WTC11 (cell line): ENCODE measurements at regions not wholly inside any gene's neighbourhood (a gene's known extent, or its start where the extent isn't known, plus 50 kb on each side); places are given as distances from the start of the nearest gene placed in this dataset.

Experiments
- IRF2 ChIP-seq: sonication (generic); formaldehyde crosslinking; IDR thresholded peaks from 2 replicates; pipeline ENCODE4 v1.8.0; 2022; ENCODE audit warnings: low read depth, missing genetic modification reagents, borderline replicate concordance
- TF ChIP-seq, protein P1 (sequence below): fragments of 200-600 bp; IDR thresholded peaks from 2 replicates; pipeline ENCODE4 v1.8.0; 2022; ENCODE audit warnings: antibody characterized with exemption
- TF ChIP-seq, protein P2 (sequence below): sonication (generic); formaldehyde crosslinking; IDR thresholded peaks from 2 replicates; pipeline ENCODE4 v1.8.0; 2023; ENCODE audit warnings: missing genetic modification reagents
- TF ChIP-seq, protein P3 (sequence below): sonication (generic); formaldehyde crosslinking; IDR thresholded peaks from 2 replicates; pipeline ENCODE4 v1.8.1; 2022; ENCODE audit warnings: low read depth, missing genetic modification reagents, borderline replicate concordance

DNA sequence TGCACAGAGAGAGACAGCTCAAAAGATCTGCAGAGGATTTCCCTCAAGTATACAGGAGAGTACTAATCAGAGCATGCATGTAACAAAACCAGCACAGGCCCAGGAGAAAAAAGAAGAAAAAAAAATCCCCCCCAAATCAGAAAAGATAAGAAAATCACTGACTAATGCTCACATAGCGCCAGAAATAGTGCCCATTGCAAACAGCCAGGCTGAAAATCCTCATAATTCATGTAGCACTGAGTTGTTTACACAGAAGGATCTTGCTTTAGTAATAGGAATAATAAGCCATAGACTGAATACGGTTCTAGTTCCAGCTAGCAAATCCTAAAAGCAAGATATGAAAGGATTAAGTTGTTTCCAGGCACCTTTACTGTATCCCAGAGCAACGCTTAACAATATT lies 51.8 kb upstream of the MAGEC2 start:
- TF ChIP-seq IRF2 (CRISPR knock-in tag): no peak
- TF ChIP-seq, protein P1, sequence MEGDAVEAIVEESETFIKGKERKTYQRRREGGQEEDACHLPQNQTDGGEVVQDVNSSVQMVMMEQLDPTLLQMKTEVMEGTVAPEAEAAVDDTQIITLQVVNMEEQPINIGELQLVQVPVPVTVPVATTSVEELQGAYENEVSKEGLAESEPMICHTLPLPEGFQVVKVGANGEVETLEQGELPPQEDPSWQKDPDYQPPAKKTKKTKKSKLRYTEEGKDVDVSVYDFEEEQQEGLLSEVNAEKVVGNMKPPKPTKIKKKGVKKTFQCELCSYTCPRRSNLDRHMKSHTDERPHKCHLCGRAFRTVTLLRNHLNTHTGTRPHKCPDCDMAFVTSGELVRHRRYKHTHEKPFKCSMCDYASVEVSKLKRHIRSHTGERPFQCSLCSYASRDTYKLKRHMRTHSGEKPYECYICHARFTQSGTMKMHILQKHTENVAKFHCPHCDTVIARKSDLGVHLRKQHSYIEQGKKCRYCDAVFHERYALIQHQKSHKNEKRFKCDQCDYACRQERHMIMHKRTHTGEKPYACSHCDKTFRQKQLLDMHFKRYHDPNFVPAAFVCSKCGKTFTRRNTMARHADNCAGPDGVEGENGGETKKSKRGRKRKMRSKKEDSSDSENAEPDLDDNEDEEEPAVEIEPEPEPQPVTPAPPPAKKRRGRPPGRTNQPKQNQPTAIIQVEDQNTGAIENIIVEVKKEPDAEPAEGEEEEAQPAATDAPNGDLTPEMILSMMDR: no peak
- TF ChIP-seq, protein P2, sequence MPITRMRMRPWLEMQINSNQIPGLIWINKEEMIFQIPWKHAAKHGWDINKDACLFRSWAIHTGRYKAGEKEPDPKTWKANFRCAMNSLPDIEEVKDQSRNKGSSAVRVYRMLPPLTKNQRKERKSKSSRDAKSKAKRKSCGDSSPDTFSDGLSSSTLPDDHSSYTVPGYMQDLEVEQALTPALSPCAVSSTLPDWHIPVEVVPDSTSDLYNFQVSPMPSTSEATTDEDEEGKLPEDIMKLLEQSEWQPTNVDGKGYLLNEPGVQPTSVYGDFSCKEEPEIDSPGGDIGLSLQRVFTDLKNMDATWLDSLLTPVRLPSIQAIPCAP (CRISPR knock-in tag): no peak
- TF ChIP-seq, protein P3, sequence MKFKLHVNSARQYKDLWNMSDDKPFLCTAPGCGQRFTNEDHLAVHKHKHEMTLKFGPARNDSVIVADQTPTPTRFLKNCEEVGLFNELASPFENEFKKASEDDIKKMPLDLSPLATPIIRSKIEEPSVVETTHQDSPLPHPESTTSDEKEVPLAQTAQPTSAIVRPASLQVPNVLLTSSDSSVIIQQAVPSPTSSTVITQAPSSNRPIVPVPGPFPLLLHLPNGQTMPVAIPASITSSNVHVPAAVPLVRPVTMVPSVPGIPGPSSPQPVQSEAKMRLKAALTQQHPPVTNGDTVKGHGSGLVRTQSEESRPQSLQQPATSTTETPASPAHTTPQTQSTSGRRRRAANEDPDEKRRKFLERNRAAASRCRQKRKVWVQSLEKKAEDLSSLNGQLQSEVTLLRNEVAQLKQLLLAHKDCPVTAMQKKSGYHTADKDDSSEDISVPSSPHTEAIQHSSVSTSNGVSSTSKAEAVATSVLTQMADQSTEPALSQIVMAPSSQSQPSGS (CRISPR knock-in tag): no peak
